GM12878 (cell line): ENCODE measurements at regions not wholly inside any gene's neighbourhood (a gene's known extent, or its start where the extent isn't known, plus 50 kb on each side); places are given as distances from the start of the nearest gene placed in this dataset.

Experiments used
- ATAC-seq: fragments of 200-7000 bp; cut with Tn5 transposase; 3 replicates; pipeline ENCODE4 v1.9.1; 2020; ENCODE audit warnings: mild to moderate bottlenecking, moderate library complexity
- BruUV-seq: library from RNA; stranded (reverse); fragments of 400-500 nt; replicated peaks from 2 replicates; lab custom pipeline; 2021; lab: Mats Ljungman, UMichigan
- CTCF ChIA-PET: fragments of 300-600 bp; sonication (Branson Sonifier 250); formaldehyde crosslinking; extraction: SDS; loops from one replicate; lab custom pipeline; 2021; ENCODE audit warnings: inconsistent platforms; lab: Yijun Ruan, JAX
- POLR2A ChIA-PET: fragments of 350-600 bp; formaldehyde crosslinking; extraction: SDS; loops from one replicate; lab custom pipeline; 2021; ENCODE audit warnings: inconsistent platforms; lab: Charles Lee
- RAD21 ChIA-PET: fragments of 300-600 bp; sonication (Branson Sonifier 250); formaldehyde crosslinking; loops from one replicate; lab custom pipeline; 2023; ENCODE audit warnings: antibody characterized with exemption; ENCODE audit not compliant: unreplicated experiment; lab: Charles Lee
- SMC1A ChIA-PET: fragments of 300-600 bp; sonication (Branson Sonifier 250); formaldehyde crosslinking; loops from one replicate; lab custom pipeline; 2023; ENCODE audit not compliant: unreplicated experiment, uncharacterized antibody; lab: Charles Lee
- DNase-seq: peaks from one replicate; pipeline ENCODE4 v3.0.0-alpha.2; 2011; ENCODE audit warnings: low read depth, low spot score
- FAIRE-seq: peaks from 3 replicates; lab custom pipeline; 2011; peaks lifted over from hg19 to GRCh38; lab: Jason Lieb, UNC
- H2AFZ ChIP-seq: 2 replicates; pipeline ENCODE4 v1.6.0; 2011; ENCODE audit warnings: low read depth, low read length, control low read depth; ENCODE audit not compliant: control insufficient read depth
- H3K27ac ChIP-seq: 2 replicates; pipeline ENCODE4 v1.5.1; 2011; ENCODE audit warnings: control low read depth; ENCODE audit not compliant: control insufficient read depth, insufficient read depth
- H3K27me3 ChIP-seq, 2 experiments: replicated peaks in 1 of 2; 2 replicates each; pipeline versions ENCODE4 v1.6.0 to v1.6.1; 2011; ENCODE audit warnings: low read length in 1 of 2; ENCODE audit not compliant: control insufficient read depth in 2 of 2, insufficient read depth in 2 of 2
- H3K36me3 ChIP-seq, 2 experiments: 2 replicates each; pipeline ENCODE4 v1.5.1; 2011; ENCODE audit warnings: low read length in 1 of 2; ENCODE audit not compliant: control insufficient read depth in 2 of 2, insufficient read depth in 2 of 2
- H3K4me1 ChIP-seq: 2 replicates; pipeline ENCODE4 v1.6.1; 2011; ENCODE audit warnings: mild to moderate bottlenecking, low read length, moderate library complexity, mixed read lengths; ENCODE audit not compliant: control insufficient read depth, insufficient read depth
- H3K4me2 ChIP-seq: 2 replicates; pipeline ENCODE4 v1.6.0; 2011; ENCODE audit warnings: control low read depth; ENCODE audit not compliant: control insufficient read depth, insufficient read depth
- H3K4me3 ChIP-seq: fragments of 200-600 bp; sonication (generic); 2 replicates; pipeline ENCODE4 v1.5.1; 2016
- H3K79me2 ChIP-seq: 2 replicates; pipeline ENCODE4 v1.6.0; 2011; ENCODE audit warnings: low read length; ENCODE audit not compliant: control insufficient read depth, insufficient read depth
- H3K9ac ChIP-seq: 2 replicates; pipeline ENCODE4 v1.8.0; 2011; ENCODE audit warnings: low read length, control low read depth, mixed read lengths; ENCODE audit not compliant: control insufficient read depth, insufficient read depth
- H3K9me3 ChIP-seq: replicated peaks from 3 replicates; pipeline ENCODE4 v1.5.1; 2011; ENCODE audit warnings: mild to moderate bottlenecking, low read length; ENCODE audit not compliant: control insufficient read depth, insufficient read depth
- H4K20me1 ChIP-seq: 2 replicates; pipeline ENCODE4 v1.6.0; 2011; ENCODE audit not compliant: control insufficient read depth, insufficient read depth
- EP300 ChIP-seq, 2 experiments: fragments of 150-350 bp in 1 of 2; IDR thresholded peaks; 2 replicates each; pipeline ENCODE4 v1.6.1; 2011 to 2012; ENCODE audit warnings: low read depth in 2 of 2, low read length in 2 of 2, borderline replicate concordance in 1 of 2, improper control_type of control experiment in 1 of 2, inconsistent platforms in 1 of 2; ENCODE audit not compliant: control insufficient read depth in 1 of 2
- ESRRA ChIP-seq: IDR thresholded peaks from 2 replicates; pipeline ENCODE4 v1.6.1; 2012; ENCODE audit warnings: mild to moderate bottlenecking, low read length, improper control_type of control experiment
- HDAC2 ChIP-seq: fragments of 200-600 bp; sonication (generic); IDR thresholded peaks from 2 replicates; pipeline ENCODE4 v1.6.1; 2017
- HDGF ChIP-seq: fragments of 450-650 bp; IDR thresholded peaks from 2 replicates; pipeline ENCODE4 v1.6.1; 2016; ENCODE audit warnings: antibody characterized with exemption
- POLR2AphosphoS5 ChIP-seq: IDR thresholded peaks from 2 replicates; pipeline ENCODE4 v1.6.1; 2011; ENCODE audit warnings: mild to moderate bottlenecking, low read length, inconsistent platforms
- ZNF207 ChIP-seq: fragments of 450-650 bp; IDR thresholded peaks from 2 replicates; pipeline ENCODE4 v1.6.1; 2014; ENCODE audit warnings: antibody characterized with exemption, mild to moderate bottlenecking, borderline replicate concordance
- ZNF24 ChIP-seq: fragments of 450-650 bp; IDR thresholded peaks from 2 replicates; pipeline ENCODE4 v1.6.1; 2017; ENCODE audit warnings: antibody characterized with exemption, mild to moderate bottlenecking
- WGBS: methylation state at CpG from one replicate; pipeline ENCODE4 v1.1.6; 2016; ENCODE audit warnings: low lambda C conversion rate; ENCODE audit not compliant: insufficient replicate concordance, insufficient coverage; ENCODE audit errors: missing lambda C conversion rate; 5-methylcytosine and 5-hydroxymethylcytosine counted together
- in situ Hi-C: fragments of 300-500 bp; cut with MboI; formaldehyde crosslinking; loops from 9 replicates; pipeline ENCODE4 v1.14.3; 2018; ENCODE audit warnings: mixed read lengths
- intact Hi-C: fragments of 100-400 bp; cut with micrococcal nuclease; formaldehyde crosslinking; loops from one replicate; pipeline ENCODE4 v1.14.2; 2022; ENCODE audit not compliant: unreplicated experiment

- Histone ChIP-seq H4K20me1 (no peaks in the 10 kb centered on the region), H3K36me3 (no peaks in the 10 kb centered on the region), H3K9me3 (no peaks in the 10 kb centered on the region), H3K4me1 (no peaks in the 10 kb centered on the region), H3K4me2 (no peak overlapping the region), H3K27me3 (no peaks in the 10 kb centered on the region), H3K4me3 (no peak overlapping the region), H2AFZ (no peak overlapping the region), H3K27ac (no peak overlapping the region), H3K79me2 (no peaks in the 10 kb centered on the region), H3K9ac (no peak overlapping the region)
- DNase-seq (no peak), ATAC-seq (no peak), FAIRE-seq (no peak)
- in situ Hi-C loops = no loop called here
- ChIA-PET CTCF (no interaction called here), POLR2A (no interaction called here), RAD21 (no interaction called here), SMC1A (no interaction called here)
- intact Hi-C loops = no loop called here
- 0% methylated on average over 2 of the region's 2 CpGs for WGBS
- no TSS peak for BruUV-seq
- TF ChIP-seq EP300 (IDR thresholded peaks at IDR 0.05; ENCODE audit: borderline replicate concordance in 1 of 2, control insufficient read depth in 1 of 2, low read depth in 2 of 2, low read length in 2 of 2) (no peak), HDAC2 (no peak), HDGF (no peak), POLR2AphosphoS5 (no peak), ZNF24 (no peak)
Measured at GRCh38 chr7:124086843-124087242, 54.0 kb upstream of the TMEM229A start.

GRCh38 chr7:124085179-124085578 is 52.3 kb upstream of the TMEM229A start:
- WGBS = 16% methylated on average over 4 of the region's 4 CpGs
- ChIA-PET SMC1A (no interaction called here), CTCF (interaction anchor here (0.6 kb wide), 2 partner anchors 185 to 912 kb away, joined by 3 read pairs; no protein-coding TSS in a partner anchor), RAD21 (no interaction called here), POLR2A (interaction anchor here (0.7 kb wide), 1 partner anchor 281 kb away, joined by 4 read pairs; no protein-coding TSS in a partner anchor)
- Histone ChIP-seq H2AFZ (no peak overlapping the region), H3K27ac (no peak overlapping the region), H3K79me2 (no peaks in the 10 kb centered on the region), H4K20me1 (no peaks in the 10 kb centered on the region), H3K4me3 (no peak overlapping the region), H3K9me3 (no peaks in the 10 kb centered on the region), H3K36me3 (no peaks in the 10 kb centered on the region), H3K4me1 (no peaks in the 10 kb centered on the region), H3K4me2 (no peak overlapping the region), H3K27me3 (no peaks in the 10 kb centered on the region), H3K9ac (no peak overlapping the region)
- TF ChIP-seq ZNF207 = no peak
- no peak for TF ChIP-seq ESRRA
- BruUV-seq = no TSS peak
- intact Hi-C loops (no loop called here), in situ Hi-C loops (no loop called here)
- no peak for ATAC-seq
- no peak for DNase-seq
- no peak for FAIRE-seq
